ENCODE measurements at regions not wholly inside any gene's neighbourhood (a gene's known extent, or its start where the extent isn't known, plus 50 kb on each side); places are given as distances from the start of the nearest gene placed in this dataset.

- H3K36me3 ChIP-seq (ENCODE audit: control insufficient read depth in 5 of 5, insufficient read depth in 5 of 5, low read length in 5 of 5) = no peaks in the 10 kb centered on the region
- H3K27ac ChIP-seq (ENCODE audit: low read depth, low read length) = no peak overlapping the region
- H3K4me3 ChIP-seq (ENCODE audit: low read depth in 1 of 5, low read length in 5 of 5) = no peak overlapping the region
- no peak overlapping the region for H3K9ac ChIP-seq (ENCODE audit: low read length in 5 of 5)
- H3K27me3 ChIP-seq (ENCODE audit: control insufficient read depth in 5 of 5, insufficient read depth in 4 of 5, low read length in 5 of 5) = no peaks in the 10 kb centered on the region
- H3K4me1 ChIP-seq (ENCODE audit: control insufficient read depth in 5 of 5, insufficient read depth in 5 of 5, low read length in 5 of 5) = no peaks in the 10 kb centered on the region
- no peaks in the 10 kb centered on the region for H3K9me3 ChIP-seq (ENCODE audit: control insufficient read depth in 5 of 5, low read length in 5 of 5)
Observed at GRCh38 chr2:34567128-34567527, 968.0 kb upstream of the FAM98A start.

- Histone ChIP-seq H3K4me3 (ENCODE audit: low read depth in 1 of 5, low read length in 5 of 5) (no peak overlapping the region), H3K9ac (ENCODE audit: low read length in 5 of 5) (no peak overlapping the region), H3K36me3 (ENCODE audit: control insufficient read depth in 5 of 5, insufficient read depth in 5 of 5, low read length in 5 of 5) (no peaks in the 10 kb centered on the region), H3K4me1 (ENCODE audit: control insufficient read depth in 5 of 5, insufficient read depth in 5 of 5, low read length in 5 of 5) (no peaks in the 10 kb centered on the region), H3K27me3 (ENCODE audit: control insufficient read depth in 5 of 5, insufficient read depth in 4 of 5, low read length in 5 of 5) (peaks cover 0 to 5% (median 0%) of the 10 kb centered on the region in 5 donors), H3K27ac (ENCODE audit: low read depth, low read length) (no peak overlapping the region), H3K9me3 (ENCODE audit: control insufficient read depth in 5 of 5, low read length in 5 of 5) (peaks cover 0 to 1% (median 0%) of the 10 kb centered on the region in 5 donors)
Observed at GRCh38 chr2:34552337-34552736, 953.2 kb upstream of the FAM98A start.

DNA sequence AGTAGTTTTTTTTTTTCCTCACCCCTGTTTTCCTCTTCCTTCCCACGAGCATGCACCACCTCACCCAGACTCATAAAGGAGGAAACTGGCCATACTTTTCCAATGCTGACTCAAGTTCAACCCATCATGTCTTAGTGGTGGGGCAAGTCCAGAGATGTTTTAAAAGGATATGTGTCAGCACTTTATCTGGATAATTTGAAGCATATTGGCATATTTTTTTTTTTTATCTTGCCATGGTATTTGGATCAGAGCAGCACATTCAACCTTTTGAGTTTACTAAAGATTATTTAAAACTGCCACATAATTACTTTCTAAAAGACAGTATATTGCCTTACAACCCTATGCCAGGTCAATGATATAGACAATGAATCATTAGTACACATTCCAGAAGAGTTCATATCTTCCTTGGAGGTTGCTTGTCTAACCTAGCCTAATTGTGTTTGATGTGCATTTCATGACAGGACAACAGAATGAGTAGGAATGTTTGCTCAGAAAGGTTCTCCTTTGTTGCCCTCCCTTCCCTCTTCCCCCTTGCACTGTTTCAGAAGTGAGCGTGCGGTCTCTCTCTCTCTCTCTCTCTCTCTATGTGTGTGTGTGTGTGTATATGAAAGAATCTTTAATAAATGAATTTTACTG, 950.7 kb upstream of the FAM98A start:
- H3K9me3 ChIP-seq (ENCODE audit: control insufficient read depth in 5 of 5, low read length in 5 of 5) = peaks cover 0 to 6% (median 0%) of the 10 kb centered on the region in 5 donors
- H3K27ac ChIP-seq (ENCODE audit: low read depth, low read length) = no peak overlapping the region
- peaks cover 0 to 5% (median 0%) of the 10 kb centered on the region in 5 donors for H3K27me3 ChIP-seq (ENCODE audit: control insufficient read depth in 5 of 5, insufficient read depth in 4 of 5, low read length in 5 of 5)
- H3K36me3 ChIP-seq (ENCODE audit: control insufficient read depth in 5 of 5, insufficient read depth in 5 of 5, low read length in 5 of 5) = no peaks in the 10 kb centered on the region
- no peak overlapping the region for H3K9ac ChIP-seq (ENCODE audit: low read length in 5 of 5)
- no peak overlapping the region for H3K4me3 ChIP-seq (ENCODE audit: low read depth in 1 of 5, low read length in 5 of 5)
- H3K4me1 ChIP-seq (ENCODE audit: control insufficient read depth in 5 of 5, insufficient read depth in 5 of 5, low read length in 5 of 5) = no peaks in the 10 kb centered on the region

DNA sequence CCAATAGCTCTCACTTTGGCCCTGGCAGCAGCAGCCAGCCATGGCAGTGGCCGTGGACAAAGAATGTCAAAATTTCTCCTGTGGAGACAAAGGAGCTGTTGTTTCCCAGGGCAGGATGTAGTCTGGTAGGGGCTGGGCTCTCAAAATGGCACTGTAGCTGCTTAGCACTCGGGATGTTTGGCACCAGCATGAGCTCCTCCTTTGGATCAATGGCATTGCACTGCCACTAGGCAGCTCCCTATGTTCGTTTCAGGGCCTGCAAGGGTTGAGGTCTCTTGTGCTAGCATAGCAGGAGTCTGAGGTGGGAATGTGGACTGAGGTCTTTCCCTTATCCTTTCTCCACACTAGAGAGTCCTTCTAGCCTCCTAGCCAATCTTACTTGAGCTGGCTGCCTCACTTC, 948.8 kb upstream of the FAM98A start:
- Histone ChIP-seq H3K27ac (ENCODE audit: low read depth, low read length) (no peak overlapping the region), H3K4me1 (ENCODE audit: control insufficient read depth in 5 of 5, insufficient read depth in 5 of 5, low read length in 5 of 5) (no peaks in the 10 kb centered on the region), H3K9ac (ENCODE audit: low read length in 5 of 5) (no peak overlapping the region), H3K36me3 (ENCODE audit: control insufficient read depth in 5 of 5, insufficient read depth in 5 of 5, low read length in 5 of 5) (no peaks in the 10 kb centered on the region), H3K27me3 (ENCODE audit: control insufficient read depth in 5 of 5, insufficient read depth in 4 of 5, low read length in 5 of 5) (peaks cover 0 to 5% (median 0%) of the 10 kb centered on the region in 5 donors), H3K9me3 (ENCODE audit: control insufficient read depth in 5 of 5, low read length in 5 of 5) (peaks cover 0 to 6% (median 0%) of the 10 kb centered on the region in 5 donors), H3K4me3 (ENCODE audit: low read depth in 1 of 5, low read length in 5 of 5) (no peak overlapping the region)

- Histone ChIP-seq H3K9me3 (ENCODE audit: control insufficient read depth in 5 of 5, low read length in 5 of 5) (peaks cover 0 to 6% (median 0%) of the 10 kb centered on the region in 5 donors), H3K27me3 (ENCODE audit: control insufficient read depth in 5 of 5, insufficient read depth in 4 of 5, low read length in 5 of 5) (peaks cover 0 to 5% (median 0%) of the 10 kb centered on the region in 5 donors), H3K4me3 (ENCODE audit: low read depth in 1 of 5, low read length in 5 of 5) (no peak overlapping the region), H3K36me3 (ENCODE audit: control insufficient read depth in 5 of 5, insufficient read depth in 5 of 5, low read length in 5 of 5) (no peaks in the 10 kb centered on the region), H3K27ac (ENCODE audit: low read depth, low read length) (no peak overlapping the region), H3K4me1 (ENCODE audit: control insufficient read depth in 5 of 5, insufficient read depth in 5 of 5, low read length in 5 of 5) (no peaks in the 10 kb centered on the region), H3K9ac (ENCODE audit: low read length in 5 of 5) (no peak overlapping the region)
Observed at GRCh38 chr2:34547340-34547739, 948.2 kb upstream of the FAM98A start.

DNA sequence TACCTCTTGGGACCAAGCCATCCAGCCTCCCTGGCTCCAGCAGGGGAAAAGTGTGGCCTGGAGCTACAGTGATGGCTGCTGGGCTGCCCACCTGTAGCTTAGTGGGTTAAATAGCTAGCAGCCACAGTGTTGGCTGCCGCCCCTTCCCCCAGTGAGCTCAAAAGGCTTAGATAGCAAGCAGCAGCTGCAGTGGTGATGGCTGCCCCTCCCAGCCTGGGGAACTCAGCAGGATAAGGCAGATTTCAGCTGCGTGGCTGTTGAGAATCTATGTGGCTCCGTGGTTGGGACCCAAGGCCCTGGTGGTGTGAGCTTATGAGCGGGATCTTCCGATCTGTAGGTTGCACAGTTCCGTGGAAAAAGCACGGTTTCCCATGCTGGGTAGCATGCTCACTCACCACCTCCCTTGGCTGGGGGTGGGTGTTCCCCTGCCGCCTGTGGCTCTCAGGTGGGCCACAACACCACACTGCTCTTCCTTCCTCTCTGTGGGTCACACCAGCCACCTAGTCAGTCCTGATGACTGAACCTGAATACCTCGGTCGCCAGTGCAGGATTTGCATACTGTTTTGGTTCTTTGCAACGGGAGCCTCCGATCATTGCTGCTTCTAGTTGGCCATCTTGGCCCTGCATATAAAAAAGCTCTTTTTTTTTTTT, 946.5 kb upstream of the FAM98A start:
- Histone ChIP-seq H3K9ac (ENCODE audit: low read length in 5 of 5) (no peak overlapping the region), H3K4me1 (ENCODE audit: control insufficient read depth in 5 of 5, insufficient read depth in 5 of 5, low read length in 5 of 5) (no peaks in the 10 kb centered on the region), H3K27ac (ENCODE audit: low read depth, low read length) (no peak overlapping the region), H3K9me3 (ENCODE audit: control insufficient read depth in 5 of 5, low read length in 5 of 5) (peaks cover 0 to 8% (median 3%) of the 10 kb centered on the region in 5 donors), H3K27me3 (ENCODE audit: control insufficient read depth in 5 of 5, insufficient read depth in 4 of 5, low read length in 5 of 5) (peaks cover 0 to 5% (median 0%) of the 10 kb centered on the region in 5 donors), H3K36me3 (ENCODE audit: control insufficient read depth in 5 of 5, insufficient read depth in 5 of 5, low read length in 5 of 5) (no peaks in the 10 kb centered on the region), H3K4me3 (ENCODE audit: low read depth in 1 of 5, low read length in 5 of 5) (no peak overlapping the region)

DNA sequence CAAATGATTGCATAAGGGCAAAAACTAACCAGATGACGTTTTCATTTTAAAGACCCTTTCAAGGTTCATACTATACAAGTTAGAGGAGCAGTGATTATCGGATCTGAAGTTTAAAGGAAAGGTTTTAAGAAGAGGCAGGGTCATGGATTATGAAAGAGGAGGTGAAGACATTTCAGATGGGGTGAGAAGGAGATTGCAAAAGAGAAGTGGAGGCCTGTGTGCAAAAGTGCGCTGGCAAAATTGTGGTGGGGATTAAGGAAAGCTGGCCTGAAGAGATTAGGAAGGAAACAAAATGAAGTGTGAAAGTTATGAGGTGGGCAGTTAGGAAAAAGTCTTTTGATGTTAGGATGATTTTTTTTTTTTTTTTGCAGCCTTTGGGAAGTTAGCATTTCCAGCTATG, 935.7 kb upstream of the FAM98A start:
- H3K9ac ChIP-seq (ENCODE audit: low read length in 5 of 5) = no peak overlapping the region
- H3K9me3 ChIP-seq (ENCODE audit: control insufficient read depth in 5 of 5, low read length in 5 of 5) = peaks cover 0 to 7% (median 0%) of the 10 kb centered on the region in 5 donors
- H3K4me1 ChIP-seq (ENCODE audit: control insufficient read depth in 5 of 5, insufficient read depth in 5 of 5, low read length in 5 of 5) = peaks cover 0 to 11% (median 0%) of the 10 kb centered on the region in 5 donors
- H3K27me3 ChIP-seq (ENCODE audit: control insufficient read depth in 5 of 5, insufficient read depth in 4 of 5, low read length in 5 of 5) = no peaks in the 10 kb centered on the region
- no peak overlapping the region for H3K4me3 ChIP-seq (ENCODE audit: low read depth in 1 of 5, low read length in 5 of 5)
- H3K27ac ChIP-seq (ENCODE audit: low read depth, low read length) = no peak overlapping the region
- no peaks in the 10 kb centered on the region for H3K36me3 ChIP-seq (ENCODE audit: control insufficient read depth in 5 of 5, insufficient read depth in 5 of 5, low read length in 5 of 5)

- H3K9ac ChIP-seq (ENCODE audit: low read length in 5 of 5) = no peak overlapping the region
- H3K27me3 ChIP-seq (ENCODE audit: control insufficient read depth in 5 of 5, insufficient read depth in 4 of 5, low read length in 5 of 5) = no peaks in the 10 kb centered on the region
- H3K36me3 ChIP-seq (ENCODE audit: control insufficient read depth in 5 of 5, insufficient read depth in 5 of 5, low read length in 5 of 5) = no peaks in the 10 kb centered on the region
- peaks cover 0 to 11% (median 0%) of the 10 kb centered on the region in 5 donors for H3K4me1 ChIP-seq (ENCODE audit: control insufficient read depth in 5 of 5, insufficient read depth in 5 of 5, low read length in 5 of 5)
- no peak overlapping the region for H3K4me3 ChIP-seq (ENCODE audit: low read depth in 1 of 5, low read length in 5 of 5)
- H3K9me3 ChIP-seq (ENCODE audit: control insufficient read depth in 5 of 5, low read length in 5 of 5) = peaks cover 0 to 3% (median 0%) of the 10 kb centered on the region in 5 donors
- no peak overlapping the region for H3K27ac ChIP-seq (ENCODE audit: low read depth, low read length)
Observed at GRCh38 chr2:34534341-34534740, 935.2 kb upstream of the FAM98A start.

DNA sequence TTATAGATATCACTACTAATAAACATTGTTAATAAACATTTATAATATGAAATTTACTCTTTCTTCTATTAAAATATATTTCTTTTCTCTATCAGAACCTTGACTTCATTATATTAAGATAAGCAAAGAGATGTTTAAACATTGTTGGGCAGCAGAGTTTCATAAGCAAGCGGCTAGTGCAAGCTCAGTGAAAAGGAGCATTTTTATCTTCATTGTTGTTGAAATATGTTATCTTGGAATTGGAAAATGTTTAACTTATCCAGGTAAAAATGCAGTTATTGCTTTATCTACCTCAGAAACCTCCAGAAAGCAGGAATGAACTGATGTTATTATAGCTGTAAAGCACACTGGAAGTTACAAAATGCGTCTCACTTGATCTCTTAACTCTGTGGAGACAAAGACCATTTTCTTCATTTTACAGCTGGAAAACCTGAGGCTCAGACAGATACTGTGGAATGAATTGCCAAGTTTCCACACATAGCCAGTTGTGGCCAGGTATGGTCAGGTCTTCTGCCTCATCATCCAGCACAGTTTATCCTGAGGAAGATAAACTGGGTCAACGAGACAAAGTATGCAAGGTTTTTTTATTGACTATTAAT, 934.6 kb upstream of the FAM98A start:
- Histone ChIP-seq H3K36me3 (ENCODE audit: control insufficient read depth in 5 of 5, insufficient read depth in 5 of 5, low read length in 5 of 5) (no peaks in the 10 kb centered on the region), H3K27ac (ENCODE audit: low read depth, low read length) (no peak overlapping the region), H3K4me3 (ENCODE audit: low read depth in 1 of 5, low read length in 5 of 5) (no peak overlapping the region), H3K9me3 (ENCODE audit: control insufficient read depth in 5 of 5, low read length in 5 of 5) (peaks cover 0 to 3% (median 0%) of the 10 kb centered on the region in 5 donors), H3K4me1 (ENCODE audit: control insufficient read depth in 5 of 5, insufficient read depth in 5 of 5, low read length in 5 of 5) (peaks cover 0 to 11% (median 0%) of the 10 kb centered on the region in 5 donors), H3K27me3 (ENCODE audit: control insufficient read depth in 5 of 5, insufficient read depth in 4 of 5, low read length in 5 of 5) (no peaks in the 10 kb centered on the region), H3K9ac (ENCODE audit: low read length in 5 of 5) (no peak overlapping the region)

- Histone ChIP-seq H3K4me3 (ENCODE audit: low read depth in 1 of 5, low read length in 5 of 5) (no peak overlapping the region), H3K9ac (ENCODE audit: low read length in 5 of 5) (no peak overlapping the region), H3K9me3 (ENCODE audit: control insufficient read depth in 5 of 5, low read length in 5 of 5) (no peaks in the 10 kb centered on the region), H3K36me3 (ENCODE audit: control insufficient read depth in 5 of 5, insufficient read depth in 5 of 5, low read length in 5 of 5) (no peaks in the 10 kb centered on the region), H3K4me1 (ENCODE audit: control insufficient read depth in 5 of 5, insufficient read depth in 5 of 5, low read length in 5 of 5) (peaks cover 0 to 6% (median 0%) of the 10 kb centered on the region in 5 donors), H3K27ac (ENCODE audit: low read depth, low read length) (no peak overlapping the region), H3K27me3 (ENCODE audit: control insufficient read depth in 5 of 5, insufficient read depth in 4 of 5, low read length in 5 of 5) (no peaks in the 10 kb centered on the region)
Observed at GRCh38 chr2:34529965-34530364, 930.9 kb upstream of the FAM98A start.

Data from subcutaneous abdominal adipose tissue (tissue), 5 donors.